ENCODE measurements at regions not wholly inside any gene's neighbourhood (a gene's known extent, or its start where the extent isn't known, plus 50 kb on each side); places are given as distances from the start of the nearest gene placed in this dataset.

DNA sequence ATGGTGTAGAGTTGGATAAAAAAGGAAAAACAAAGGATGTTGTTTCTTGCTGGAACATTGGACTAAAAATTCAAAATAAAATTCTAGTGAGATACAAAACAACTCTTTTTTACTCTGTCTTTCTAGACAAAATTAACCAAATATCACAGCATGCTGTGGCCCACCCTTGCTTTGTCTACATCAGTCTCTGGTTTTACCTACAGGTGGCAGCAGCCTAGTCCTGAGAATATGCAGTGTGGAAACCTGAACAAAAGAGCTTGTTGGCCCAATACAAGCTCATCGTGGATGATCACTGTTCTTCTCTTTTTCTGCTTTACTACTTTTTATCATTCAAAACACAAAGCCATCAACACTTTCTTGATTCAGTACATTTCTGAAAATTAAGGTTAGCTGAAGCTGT, 210.4 kb downstream of the CDH19 start:
- H3K4me3 Mint-ChIP-seq: no peak overlapping the region
- no peak for DNase-seq (ENCODE audit: low spot score)

DNA sequence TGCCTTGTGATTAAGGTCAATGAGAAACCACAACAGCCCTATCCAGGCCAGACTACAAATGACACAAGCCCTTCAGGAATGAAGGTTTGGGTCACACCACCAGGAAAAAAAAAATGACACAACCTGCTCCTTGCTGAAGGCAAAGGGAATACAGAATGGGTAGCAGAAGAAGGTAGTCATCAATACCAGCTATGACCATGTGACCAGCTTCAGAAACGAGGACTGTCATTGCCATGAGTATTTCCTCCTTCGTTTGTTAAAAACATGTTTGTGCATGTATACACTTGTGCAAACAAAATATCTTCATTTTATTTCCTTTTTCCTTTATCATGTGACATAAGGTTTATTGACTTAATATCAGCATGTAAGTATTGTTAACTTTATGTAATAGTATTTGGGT, 226.6 kb downstream of the CDH19 start:
- H3K9me3 Mint-ChIP-seq: peaks cover 54% of the 10 kb centered on the region
- DNase-seq (ENCODE audit: low spot score) (no peak), ATAC-seq (no peak)
- H3K4me3 Mint-ChIP-seq: no peak overlapping the region
- no peaks in the 10 kb centered on the region for H3K4me1 Mint-ChIP-seq
- H3K27ac Mint-ChIP-seq: no peak overlapping the region
- H3K27me3 Mint-ChIP-seq (ENCODE audit: low read depth): no peaks in the 10 kb centered on the region
- ChIA-PET POLR2A (no interaction called here), CTCF (no interaction called here)
- H3K36me3 Mint-ChIP-seq: peaks cover 10% of the 10 kb centered on the region
- TF ChIP-seq, protein P1, sequence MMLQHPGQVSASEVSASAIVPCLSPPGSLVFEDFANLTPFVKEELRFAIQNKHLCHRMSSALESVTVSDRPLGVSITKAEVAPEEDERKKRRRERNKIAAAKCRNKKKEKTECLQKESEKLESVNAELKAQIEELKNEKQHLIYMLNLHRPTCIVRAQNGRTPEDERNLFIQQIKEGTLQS (CRISPR knock-in tag; conservative IDR thresholded peaks at IDR 0.05): no peak
- TF ChIP-seq, protein P2, sequence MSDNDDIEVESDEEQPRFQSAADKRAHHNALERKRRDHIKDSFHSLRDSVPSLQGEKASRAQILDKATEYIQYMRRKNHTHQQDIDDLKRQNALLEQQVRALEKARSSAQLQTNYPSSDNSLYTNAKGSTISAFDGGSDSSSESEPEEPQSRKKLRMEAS (CRISPR knock-in tag; IDR thresholded peaks at IDR 0.05): no peak
- no peak for TF ChIP-seq MXD4 (CRISPR knock-in tag; IDR thresholded peaks at IDR 0.05; ENCODE audit: borderline replicate concordance)
- no peak for TF ChIP-seq SMAD3 (CRISPR knock-in tag; IDR thresholded peaks at IDR 0.05; ENCODE audit: borderline replicate concordance)
- TF ChIP-seq, protein P3, sequence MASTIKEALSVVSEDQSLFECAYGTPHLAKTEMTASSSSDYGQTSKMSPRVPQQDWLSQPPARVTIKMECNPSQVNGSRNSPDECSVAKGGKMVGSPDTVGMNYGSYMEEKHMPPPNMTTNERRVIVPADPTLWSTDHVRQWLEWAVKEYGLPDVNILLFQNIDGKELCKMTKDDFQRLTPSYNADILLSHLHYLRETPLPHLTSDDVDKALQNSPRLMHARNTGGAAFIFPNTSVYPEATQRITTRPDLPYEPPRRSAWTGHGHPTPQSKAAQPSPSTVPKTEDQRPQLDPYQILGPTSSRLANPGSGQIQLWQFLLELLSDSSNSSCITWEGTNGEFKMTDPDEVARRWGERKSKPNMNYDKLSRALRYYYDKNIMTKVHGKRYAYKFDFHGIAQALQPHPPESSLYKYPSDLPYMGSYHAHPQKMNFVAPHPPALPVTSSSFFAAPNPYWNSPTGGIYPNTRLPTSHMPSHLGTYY (CRISPR knock-in tag; IDR thresholded peaks at IDR 0.05): no peak
- TF ChIP-seq, protein P4, sequence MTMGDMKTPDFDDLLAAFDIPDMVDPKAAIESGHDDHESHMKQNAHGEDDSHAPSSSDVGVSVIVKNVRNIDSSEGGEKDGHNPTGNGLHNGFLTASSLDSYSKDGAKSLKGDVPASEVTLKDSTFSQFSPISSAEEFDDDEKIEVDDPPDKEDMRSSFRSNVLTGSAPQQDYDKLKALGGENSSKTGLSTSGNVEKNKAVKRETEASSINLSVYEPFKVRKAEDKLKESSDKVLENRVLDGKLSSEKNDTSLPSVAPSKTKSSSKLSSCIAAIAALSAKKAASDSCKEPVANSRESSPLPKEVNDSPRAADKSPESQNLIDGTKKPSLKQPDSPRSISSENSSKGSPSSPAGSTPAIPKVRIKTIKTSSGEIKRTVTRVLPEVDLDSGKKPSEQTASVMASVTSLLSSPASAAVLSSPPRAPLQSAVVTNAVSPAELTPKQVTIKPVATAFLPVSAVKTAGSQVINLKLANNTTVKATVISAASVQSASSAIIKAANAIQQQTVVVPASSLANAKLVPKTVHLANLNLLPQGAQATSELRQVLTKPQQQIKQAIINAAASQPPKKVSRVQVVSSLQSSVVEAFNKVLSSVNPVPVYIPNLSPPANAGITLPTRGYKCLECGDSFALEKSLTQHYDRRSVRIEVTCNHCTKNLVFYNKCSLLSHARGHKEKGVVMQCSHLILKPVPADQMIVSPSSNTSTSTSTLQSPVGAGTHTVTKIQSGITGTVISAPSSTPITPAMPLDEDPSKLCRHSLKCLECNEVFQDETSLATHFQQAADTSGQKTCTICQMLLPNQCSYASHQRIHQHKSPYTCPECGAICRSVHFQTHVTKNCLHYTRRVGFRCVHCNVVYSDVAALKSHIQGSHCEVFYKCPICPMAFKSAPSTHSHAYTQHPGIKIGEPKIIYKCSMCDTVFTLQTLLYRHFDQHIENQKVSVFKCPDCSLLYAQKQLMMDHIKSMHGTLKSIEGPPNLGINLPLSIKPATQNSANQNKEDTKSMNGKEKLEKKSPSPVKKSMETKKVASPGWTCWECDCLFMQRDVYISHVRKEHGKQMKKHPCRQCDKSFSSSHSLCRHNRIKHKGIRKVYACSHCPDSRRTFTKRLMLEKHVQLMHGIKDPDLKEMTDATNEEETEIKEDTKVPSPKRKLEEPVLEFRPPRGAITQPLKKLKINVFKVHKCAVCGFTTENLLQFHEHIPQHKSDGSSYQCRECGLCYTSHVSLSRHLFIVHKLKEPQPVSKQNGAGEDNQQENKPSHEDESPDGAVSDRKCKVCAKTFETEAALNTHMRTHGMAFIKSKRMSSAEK (CRISPR knock-in tag; IDR thresholded peaks at IDR 0.05; ENCODE audit: borderline replicate concordance): no peak
- no peak for TF ChIP-seq ZNF121 (CRISPR knock-in tag; IDR thresholded peaks at IDR 0.05)
- TF ChIP-seq ZNF416 (CRISPR knock-in tag; IDR thresholded peaks at IDR 0.05): no peak
- TF ChIP-seq, protein P5, sequence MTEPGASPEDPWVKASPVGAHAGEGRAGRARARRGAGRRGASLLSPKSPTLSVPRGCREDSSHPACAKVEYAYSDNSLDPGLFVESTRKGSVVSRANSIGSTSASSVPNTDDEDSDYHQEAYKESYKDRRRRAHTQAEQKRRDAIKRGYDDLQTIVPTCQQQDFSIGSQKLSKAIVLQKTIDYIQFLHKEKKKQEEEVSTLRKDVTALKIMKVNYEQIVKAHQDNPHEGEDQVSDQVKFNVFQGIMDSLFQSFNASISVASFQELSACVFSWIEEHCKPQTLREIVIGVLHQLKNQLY (CRISPR knock-in tag; IDR thresholded peaks at IDR 0.05): no peak
- no peak for TF ChIP-seq ZNF263 (CRISPR knock-in tag; IDR thresholded peaks at IDR 0.05; ENCODE audit: low read depth)
- no peak for TF ChIP-seq PRRX2 (CRISPR knock-in tag; IDR thresholded peaks at IDR 0.05)
- TF ChIP-seq, protein P6, sequence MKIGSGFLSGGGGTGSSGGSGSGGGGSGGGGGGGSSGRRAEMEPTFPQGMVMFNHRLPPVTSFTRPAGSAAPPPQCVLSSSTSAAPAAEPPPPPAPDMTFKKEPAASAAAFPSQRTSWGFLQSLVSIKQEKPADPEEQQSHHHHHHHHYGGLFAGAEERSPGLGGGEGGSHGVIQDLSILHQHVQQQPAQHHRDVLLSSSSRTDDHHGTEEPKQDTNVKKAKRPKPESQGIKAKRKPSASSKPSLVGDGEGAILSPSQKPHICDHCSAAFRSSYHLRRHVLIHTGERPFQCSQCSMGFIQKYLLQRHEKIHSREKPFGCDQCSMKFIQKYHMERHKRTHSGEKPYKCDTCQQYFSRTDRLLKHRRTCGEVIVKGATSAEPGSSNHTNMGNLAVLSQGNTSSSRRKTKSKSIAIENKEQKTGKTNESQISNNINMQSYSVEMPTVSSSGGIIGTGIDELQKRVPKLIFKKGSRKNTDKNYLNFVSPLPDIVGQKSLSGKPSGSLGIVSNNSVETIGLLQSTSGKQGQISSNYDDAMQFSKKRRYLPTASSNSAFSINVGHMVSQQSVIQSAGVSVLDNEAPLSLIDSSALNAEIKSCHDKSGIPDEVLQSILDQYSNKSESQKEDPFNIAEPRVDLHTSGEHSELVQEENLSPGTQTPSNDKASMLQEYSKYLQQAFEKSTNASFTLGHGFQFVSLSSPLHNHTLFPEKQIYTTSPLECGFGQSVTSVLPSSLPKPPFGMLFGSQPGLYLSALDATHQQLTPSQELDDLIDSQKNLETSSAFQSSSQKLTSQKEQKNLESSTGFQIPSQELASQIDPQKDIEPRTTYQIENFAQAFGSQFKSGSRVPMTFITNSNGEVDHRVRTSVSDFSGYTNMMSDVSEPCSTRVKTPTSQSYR (CRISPR knock-in tag; IDR thresholded peaks at IDR 0.05): no peak

More for the DNA sequence above, 210.4 kb downstream of the CDH19 start:
- Mint-ChIP-seq H3K36me3 (peaks cover 42% of the 10 kb centered on the region), H3K27me3 (ENCODE audit: low read depth) (no peaks in the 10 kb centered on the region; the same call in 1 of the 2 replicates), H3K27ac (no peak overlapping the region), H3K9me3 (peaks cover 54% of the 10 kb centered on the region), H3K4me1 (no peaks in the 10 kb centered on the region)
- ChIA-PET POLR2A (no interaction called here), CTCF (interaction anchor here (0.6 to 1.7 kb wide), 11 partner anchors 11 to 668 kb away, joined by 3 to 10 read pairs (median 3); no protein-coding TSS in a partner anchor)
- TF ChIP-seq PRRX2 (CRISPR knock-in tag; IDR thresholded peaks at IDR 0.05): no peak
- TF ChIP-seq, protein P7, sequence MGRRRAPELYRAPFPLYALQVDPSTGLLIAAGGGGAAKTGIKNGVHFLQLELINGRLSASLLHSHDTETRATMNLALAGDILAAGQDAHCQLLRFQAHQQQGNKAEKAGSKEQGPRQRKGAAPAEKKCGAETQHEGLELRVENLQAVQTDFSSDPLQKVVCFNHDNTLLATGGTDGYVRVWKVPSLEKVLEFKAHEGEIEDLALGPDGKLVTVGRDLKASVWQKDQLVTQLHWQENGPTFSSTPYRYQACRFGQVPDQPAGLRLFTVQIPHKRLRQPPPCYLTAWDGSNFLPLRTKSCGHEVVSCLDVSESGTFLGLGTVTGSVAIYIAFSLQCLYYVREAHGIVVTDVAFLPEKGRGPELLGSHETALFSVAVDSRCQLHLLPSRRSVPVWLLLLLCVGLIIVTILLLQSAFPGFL (CRISPR knock-in tag; IDR thresholded peaks at IDR 0.05; ENCODE audit: borderline replicate concordance): no peak
- TF ChIP-seq, protein P1 (CRISPR knock-in tag; conservative IDR thresholded peaks at IDR 0.05): no peak
- TF ChIP-seq JUN (CRISPR knock-in tag; IDR thresholded peaks at IDR 0.05): no peak
- TF ChIP-seq, protein P8, sequence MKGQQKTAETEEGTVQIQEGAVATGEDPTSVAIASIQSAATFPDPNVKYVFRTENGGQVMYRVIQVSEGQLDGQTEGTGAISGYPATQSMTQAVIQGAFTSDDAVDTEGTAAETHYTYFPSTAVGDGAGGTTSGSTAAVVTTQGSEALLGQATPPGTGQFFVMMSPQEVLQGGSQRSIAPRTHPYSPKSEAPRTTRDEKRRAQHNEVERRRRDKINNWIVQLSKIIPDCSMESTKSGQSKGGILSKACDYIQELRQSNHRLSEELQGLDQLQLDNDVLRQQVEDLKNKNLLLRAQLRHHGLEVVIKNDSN (CRISPR knock-in tag; IDR thresholded peaks at IDR 0.05): no peak
- no peak for TF ChIP-seq CBFB (CRISPR knock-in tag; IDR thresholded peaks at IDR 0.05; ENCODE audit: low read depth)
- no peak for TF ChIP-seq JAZF1 (CRISPR knock-in tag; IDR thresholded peaks at IDR 0.05)
- TF ChIP-seq, protein P9, sequence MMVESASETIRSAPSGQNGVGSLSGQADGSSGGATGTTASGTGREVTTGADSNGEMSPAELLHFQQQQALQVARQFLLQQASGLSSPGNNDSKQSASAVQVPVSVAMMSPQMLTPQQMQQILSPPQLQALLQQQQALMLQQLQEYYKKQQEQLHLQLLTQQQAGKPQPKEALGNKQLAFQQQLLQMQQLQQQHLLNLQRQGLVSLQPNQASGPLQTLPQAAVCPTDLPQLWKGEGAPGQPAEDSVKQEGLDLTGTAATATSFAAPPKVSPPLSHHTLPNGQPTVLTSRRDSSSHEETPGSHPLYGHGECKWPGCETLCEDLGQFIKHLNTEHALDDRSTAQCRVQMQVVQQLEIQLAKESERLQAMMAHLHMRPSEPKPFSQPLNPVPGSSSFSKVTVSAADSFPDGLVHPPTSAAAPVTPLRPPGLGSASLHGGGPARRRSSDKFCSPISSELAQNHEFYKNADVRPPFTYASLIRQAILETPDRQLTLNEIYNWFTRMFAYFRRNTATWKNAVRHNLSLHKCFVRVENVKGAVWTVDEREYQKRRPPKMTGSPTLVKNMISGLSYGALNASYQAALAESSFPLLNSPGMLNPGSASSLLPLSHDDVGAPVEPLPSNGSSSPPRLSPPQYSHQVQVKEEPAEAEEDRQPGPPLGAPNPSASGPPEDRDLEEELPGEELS (CRISPR knock-in tag; IDR thresholded peaks at IDR 0.05): no peak
- no peak for TF ChIP-seq NFYB (CRISPR knock-in tag; conservative IDR thresholded peaks at IDR 0.05; ENCODE audit: low read depth)
- no peak for TF ChIP-seq ELF4 (CRISPR knock-in tag; IDR thresholded peaks at IDR 0.05; ENCODE audit: low read depth)
- TF ChIP-seq MXD4 (CRISPR knock-in tag; IDR thresholded peaks at IDR 0.05; ENCODE audit: borderline replicate concordance): no peak
- no peak for TF ChIP-seq SP1 (CRISPR knock-in tag; conservative IDR thresholded peaks at IDR 0.05)
- no peak for TF ChIP-seq ESRRA (CRISPR knock-in tag; IDR thresholded peaks at IDR 0.05; ENCODE audit: borderline replicate concordance)
- no peak for TF ChIP-seq ZNF396 (CRISPR knock-in tag; IDR thresholded peaks at IDR 0.05; ENCODE audit: borderline replicate concordance)
- no peak for TF ChIP-seq ETV6 (CRISPR knock-in tag; IDR thresholded peaks at IDR 0.05)
- no peak for TF ChIP-seq MYBL2 (CRISPR knock-in tag; IDR thresholded peaks at IDR 0.05)
- peak; percentile 86 for ATAC-seq

Data from WTC11 (cell line).